Panc1 (cell line): ENCODE measurements at regions not wholly inside any gene's neighbourhood (a gene's known extent, or its start where the extent isn't known, plus 50 kb on each side); places are given as distances from the start of the nearest gene placed in this dataset.

Experiments
- POLR2AphosphoS5 ChIP-seq: IDR thresholded peaks from 2 replicates; pipeline ENCODE4 v1.6.1; 2012; ENCODE audit warnings: mild to moderate bottlenecking, low read depth, low read length, moderate library complexity
- REST ChIP-seq, 2 experiments: IDR thresholded peaks; 2 replicates each; pipeline ENCODE4 v1.6.1; 2011 to 2012; ENCODE audit warnings: low read depth in 2 of 2, control low read depth in 1 of 2, low read length in 1 of 2, mild to moderate bottlenecking in 1 of 2, moderate library complexity in 1 of 2; ENCODE audit not compliant: insufficient read depth in 1 of 2
- SIN3A ChIP-seq: IDR thresholded peaks from 2 replicates; pipeline ENCODE4 v1.6.1; 2012; ENCODE audit warnings: low read depth, mild to moderate bottlenecking, low read length, moderate library complexity, borderline replicate concordance; ENCODE audit not compliant: insufficient read depth
- TCF7L2 ChIP-seq: IDR thresholded peaks from 2 replicates; pipeline ENCODE4 v1.6.1; 2011; ENCODE audit warnings: mild to moderate bottlenecking, low read depth, low read length, inconsistent platforms
- TF ChIP-seq, protein P1 (sequence below): fragments of 450-650 bp; IDR thresholded peaks from 2 replicates; pipeline ENCODE4 v1.5.1; 2017; ENCODE audit warnings: mild to moderate bottlenecking

GRCh38 chr5:3878267-3878666 lies 282.6 kb downstream of the IRX1 start:
- TF ChIP-seq POLR2AphosphoS5 (no peak), TCF7L2 (no peak), SIN3A (no peak), REST (IDR thresholded peaks at IDR 0.05; ENCODE audit: insufficient read depth in 1 of 2, low read depth in 2 of 2, low read length in 1 of 2) (no peak)
- TF ChIP-seq, protein P1, sequence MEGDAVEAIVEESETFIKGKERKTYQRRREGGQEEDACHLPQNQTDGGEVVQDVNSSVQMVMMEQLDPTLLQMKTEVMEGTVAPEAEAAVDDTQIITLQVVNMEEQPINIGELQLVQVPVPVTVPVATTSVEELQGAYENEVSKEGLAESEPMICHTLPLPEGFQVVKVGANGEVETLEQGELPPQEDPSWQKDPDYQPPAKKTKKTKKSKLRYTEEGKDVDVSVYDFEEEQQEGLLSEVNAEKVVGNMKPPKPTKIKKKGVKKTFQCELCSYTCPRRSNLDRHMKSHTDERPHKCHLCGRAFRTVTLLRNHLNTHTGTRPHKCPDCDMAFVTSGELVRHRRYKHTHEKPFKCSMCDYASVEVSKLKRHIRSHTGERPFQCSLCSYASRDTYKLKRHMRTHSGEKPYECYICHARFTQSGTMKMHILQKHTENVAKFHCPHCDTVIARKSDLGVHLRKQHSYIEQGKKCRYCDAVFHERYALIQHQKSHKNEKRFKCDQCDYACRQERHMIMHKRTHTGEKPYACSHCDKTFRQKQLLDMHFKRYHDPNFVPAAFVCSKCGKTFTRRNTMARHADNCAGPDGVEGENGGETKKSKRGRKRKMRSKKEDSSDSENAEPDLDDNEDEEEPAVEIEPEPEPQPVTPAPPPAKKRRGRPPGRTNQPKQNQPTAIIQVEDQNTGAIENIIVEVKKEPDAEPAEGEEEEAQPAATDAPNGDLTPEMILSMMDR: no peak
